Lower lobe of right lung (tissue), 2 donors: ENCODE measurements at regions not wholly inside any gene's neighbourhood (a gene's known extent, or its start where the extent isn't known, plus 50 kb on each side); places are given as distances from the start of the nearest gene placed in this dataset.

Experiments
- ATAC-seq, 2 donors: fragments of 200-7000 bp; cut with Tn5 transposase; one replicate each; pipeline ENCODE4 v1.9.1; 2020 to 2022; ENCODE audit warnings: mild to moderate bottlenecking in 2 of 2, moderate library complexity in 2 of 2
- DNase-seq: peaks from one replicate; pipeline ENCODE4 v3.0.0-alpha.2; 2020
- H3K27ac ChIP-seq: fragments of 200-600 bp; one replicate; pipeline ENCODE4 v1.8.0; 2022
- H3K27me3 ChIP-seq: fragments of 200-600 bp; one replicate; pipeline ENCODE4 v1.8.0; 2022; ENCODE audit warnings: low read depth
- H3K36me3 ChIP-seq: fragments of 200-600 bp; one replicate; pipeline ENCODE4 v1.8.0; 2022; ENCODE audit warnings: mild to moderate bottlenecking
- H3K4me1 ChIP-seq: fragments of 200-600 bp; one replicate; pipeline ENCODE4 v1.8.0; 2022
- H3K4me3 ChIP-seq: fragments of 200-600 bp; one replicate; pipeline ENCODE4 v1.8.0; 2022; ENCODE audit warnings: mild to moderate bottlenecking
- H3K9me3 ChIP-seq: fragments of 200-600 bp; one replicate; pipeline ENCODE4 v1.8.0; 2022
- intact Hi-C: fragments of 100-400 bp; cut with DNase I; formaldehyde crosslinking; loops from one replicate; pipeline ENCODE4 v1.11.0; 2022
- TF ChIP-seq, protein P1 (sequence below): fragments of 200-600 bp; IDR thresholded peaks from one replicate; pipeline ENCODE4 v1.8.0; 2022; ENCODE audit warnings: antibody characterized with exemption, mild to moderate bottlenecking
- donor health status: DM: no; HTN: yes; CAD: no; lungs with severe emphysema.

DNA sequence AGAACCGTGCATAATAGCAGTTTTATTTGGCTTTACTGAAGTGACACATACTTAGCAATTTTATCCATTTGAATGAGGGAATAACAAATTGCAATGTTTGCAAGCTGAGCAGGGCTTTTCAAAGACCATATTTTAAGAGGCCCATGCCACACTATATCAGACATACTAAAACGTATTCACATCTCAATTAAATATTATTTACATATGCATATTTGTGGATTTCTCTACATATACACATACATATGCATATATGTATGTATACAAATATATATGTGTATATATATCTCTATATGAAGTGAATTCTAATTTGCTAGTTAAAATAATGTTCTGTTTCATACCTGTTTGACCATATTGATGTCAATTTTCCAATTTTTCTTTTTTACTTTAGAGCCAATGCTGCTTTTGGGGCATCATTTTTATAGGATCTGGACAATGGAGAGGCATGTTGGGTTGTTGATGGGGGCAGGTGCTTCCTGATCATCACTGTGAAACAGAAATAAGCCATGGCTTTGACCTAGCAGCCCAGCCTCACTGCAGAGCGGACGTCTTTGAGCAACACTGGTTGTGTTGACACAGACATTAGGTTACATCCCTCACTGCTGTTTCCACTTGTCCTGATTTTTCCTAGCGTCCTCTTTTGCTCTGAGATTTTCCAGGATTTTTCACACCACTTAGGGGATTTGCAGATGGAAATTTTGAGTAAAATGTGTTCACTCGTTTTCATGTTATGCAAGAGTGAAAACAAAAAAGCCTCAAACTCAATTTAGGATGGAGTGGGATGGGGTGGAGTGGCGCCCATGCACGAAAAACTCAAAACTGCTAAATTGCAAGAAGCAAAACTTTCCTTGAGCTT, 56.9 kb downstream of the RDH14 start:
- Histone ChIP-seq H3K27me3 (no peaks in the 10 kb centered on the region), H3K4me1 (no peaks in the 10 kb centered on the region), H3K9me3 (no peaks in the 10 kb centered on the region), H3K36me3 (no peaks in the 10 kb centered on the region), H3K4me3 (no peak overlapping the region), H3K27ac (no peak overlapping the region)
- ATAC-seq (no peak), DNase-seq (no peak)
- TF ChIP-seq, protein P1, sequence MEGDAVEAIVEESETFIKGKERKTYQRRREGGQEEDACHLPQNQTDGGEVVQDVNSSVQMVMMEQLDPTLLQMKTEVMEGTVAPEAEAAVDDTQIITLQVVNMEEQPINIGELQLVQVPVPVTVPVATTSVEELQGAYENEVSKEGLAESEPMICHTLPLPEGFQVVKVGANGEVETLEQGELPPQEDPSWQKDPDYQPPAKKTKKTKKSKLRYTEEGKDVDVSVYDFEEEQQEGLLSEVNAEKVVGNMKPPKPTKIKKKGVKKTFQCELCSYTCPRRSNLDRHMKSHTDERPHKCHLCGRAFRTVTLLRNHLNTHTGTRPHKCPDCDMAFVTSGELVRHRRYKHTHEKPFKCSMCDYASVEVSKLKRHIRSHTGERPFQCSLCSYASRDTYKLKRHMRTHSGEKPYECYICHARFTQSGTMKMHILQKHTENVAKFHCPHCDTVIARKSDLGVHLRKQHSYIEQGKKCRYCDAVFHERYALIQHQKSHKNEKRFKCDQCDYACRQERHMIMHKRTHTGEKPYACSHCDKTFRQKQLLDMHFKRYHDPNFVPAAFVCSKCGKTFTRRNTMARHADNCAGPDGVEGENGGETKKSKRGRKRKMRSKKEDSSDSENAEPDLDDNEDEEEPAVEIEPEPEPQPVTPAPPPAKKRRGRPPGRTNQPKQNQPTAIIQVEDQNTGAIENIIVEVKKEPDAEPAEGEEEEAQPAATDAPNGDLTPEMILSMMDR = no peak
- intact Hi-C loops = no loop called here

DNA sequence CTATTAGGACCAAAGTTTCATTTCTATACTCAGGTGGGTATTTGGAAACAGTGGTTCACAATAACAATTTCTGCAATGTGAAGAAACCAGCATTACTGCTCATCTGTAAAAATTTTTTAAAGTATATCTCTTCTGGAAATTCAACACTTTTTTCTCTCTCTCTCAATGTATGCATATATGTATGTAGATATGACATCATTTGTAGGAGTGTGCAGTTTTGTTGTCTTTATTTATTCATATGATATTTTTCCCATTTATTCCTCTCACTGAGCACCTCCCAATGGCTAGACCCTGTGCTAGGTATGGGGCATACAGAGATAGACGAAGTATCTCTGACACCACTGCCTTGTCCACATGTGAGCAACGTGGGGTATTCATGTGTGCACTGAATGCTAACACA, 58.3 kb downstream of the RDH14 start:
- H3K36me3 ChIP-seq = no peaks in the 10 kb centered on the region
- no peak overlapping the region for H3K4me3 ChIP-seq
- DNase-seq (no peak), ATAC-seq (no peak)
- H3K4me1 ChIP-seq = no peaks in the 10 kb centered on the region
- H3K27ac ChIP-seq = no peak overlapping the region
- intact Hi-C loops = no loop called here
- TF ChIP-seq, protein P1 = no peak
- H3K9me3 ChIP-seq = no peaks in the 10 kb centered on the region
- H3K27me3 ChIP-seq = no peaks in the 10 kb centered on the region

DNA sequence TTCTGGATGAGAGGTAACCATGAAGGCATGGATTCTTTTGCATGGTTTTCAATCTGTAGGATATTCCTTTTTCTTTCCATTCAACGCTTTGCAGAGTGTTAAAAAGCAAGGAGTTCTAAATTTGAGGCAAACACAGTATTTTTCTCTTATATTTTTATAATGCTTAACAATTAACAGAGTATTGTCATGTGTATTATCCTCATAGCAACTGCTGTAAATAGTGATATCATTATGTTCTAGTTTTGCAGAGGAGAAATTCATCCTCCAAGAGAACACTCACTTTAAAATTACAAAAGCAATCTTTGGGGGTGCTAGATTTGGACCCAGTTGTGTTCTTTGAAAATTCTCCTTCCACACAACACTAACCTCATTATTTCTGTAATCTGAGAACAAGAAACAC, 58.7 kb downstream of the RDH14 start:
- H3K4me1 ChIP-seq = no peaks in the 10 kb centered on the region
- H3K27me3 ChIP-seq = no peaks in the 10 kb centered on the region
- intact Hi-C loops = no loop called here
- no peak overlapping the region for H3K4me3 ChIP-seq
- ATAC-seq = no peak
- H3K9me3 ChIP-seq = no peaks in the 10 kb centered on the region
- H3K27ac ChIP-seq = no peak overlapping the region
- no peaks in the 10 kb centered on the region for H3K36me3 ChIP-seq
- TF ChIP-seq, protein P1 = no peak
- DNase-seq = no peak

DNA sequence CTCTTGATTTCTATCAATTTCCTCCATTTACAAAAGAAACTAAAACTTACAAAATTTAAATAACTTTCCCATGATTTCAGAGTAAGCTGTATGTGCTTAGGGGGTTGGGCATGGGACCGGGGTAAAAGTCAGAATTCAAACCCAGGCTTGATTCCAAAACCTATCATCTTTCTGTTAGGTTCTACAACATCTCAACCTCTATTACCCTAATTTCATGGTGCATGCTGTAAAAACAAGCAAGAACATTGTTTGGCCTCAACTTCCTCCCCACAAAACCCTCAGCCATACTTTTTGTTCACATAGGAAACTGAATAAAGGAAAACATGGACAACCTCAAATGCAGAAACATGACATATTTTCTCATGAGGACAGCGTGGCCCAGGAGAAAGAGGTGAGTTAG, 59.3 kb downstream of the RDH14 start:
- TF ChIP-seq, protein P1 = no peak

DNA sequence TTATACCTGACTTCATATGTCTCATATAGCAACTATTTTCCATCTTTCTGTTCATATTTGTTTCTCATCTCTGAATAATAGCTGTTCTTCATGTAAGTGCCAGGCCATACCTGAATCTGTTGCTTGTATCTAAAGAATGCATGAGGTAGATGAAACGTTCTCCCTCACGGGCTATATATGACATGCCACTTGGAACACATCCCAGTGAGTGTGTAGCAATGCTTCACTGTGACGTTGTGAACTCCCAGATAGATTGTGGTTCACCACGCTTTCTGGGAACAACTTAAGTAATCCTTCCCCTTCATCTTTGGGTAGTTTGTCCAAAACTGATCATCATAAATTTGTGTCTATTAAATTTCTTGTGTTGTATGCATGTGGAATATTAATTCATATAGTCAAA, 60.1 kb downstream of the RDH14 start:
- H3K4me3 ChIP-seq = no peak overlapping the region
- ATAC-seq = no peak
- intact Hi-C loops = no loop called here
- no peaks in the 10 kb centered on the region for H3K36me3 ChIP-seq
- no peak overlapping the region for H3K27ac ChIP-seq
- no peaks in the 10 kb centered on the region for H3K9me3 ChIP-seq
- TF ChIP-seq, protein P1 = no peak
- no peaks in the 10 kb centered on the region for H3K27me3 ChIP-seq
- DNase-seq = no peak
- H3K4me1 ChIP-seq = no peaks in the 10 kb centered on the region

More for the DNA sequence above, 59.3 kb downstream of the RDH14 start:
- Histone ChIP-seq H3K4me3 (no peak overlapping the region), H3K27ac (no peak overlapping the region), H3K27me3 (no peaks in the 10 kb centered on the region), H3K36me3 (no peaks in the 10 kb centered on the region), H3K9me3 (no peaks in the 10 kb centered on the region), H3K4me1 (no peaks in the 10 kb centered on the region)
- DNase-seq = no peak
- no peak for ATAC-seq
- intact Hi-C loops = no loop called here
